SKM-1 treated with dmso at 0.1 percent for 144 hours (cell line): ENCODE measurements at regions not wholly inside any gene's neighbourhood (a gene's known extent, or its start where the extent isn't known, plus 50 kb on each side); places are given as distances from the start of the nearest gene placed in this dataset.
"Not testable (repeated sequence)": the region's sequence is repeated elsewhere in the genome, so short reads cannot be mapped to it uniquely, and the experiment has no call there.

ENCODE experiments used
- DNase-seq: peaks from one replicate; lab custom pipeline; 2025; ENCODE audit not compliant: unreplicated experiment; lab: John Stamatoyannopoulos, UW

DNA sequence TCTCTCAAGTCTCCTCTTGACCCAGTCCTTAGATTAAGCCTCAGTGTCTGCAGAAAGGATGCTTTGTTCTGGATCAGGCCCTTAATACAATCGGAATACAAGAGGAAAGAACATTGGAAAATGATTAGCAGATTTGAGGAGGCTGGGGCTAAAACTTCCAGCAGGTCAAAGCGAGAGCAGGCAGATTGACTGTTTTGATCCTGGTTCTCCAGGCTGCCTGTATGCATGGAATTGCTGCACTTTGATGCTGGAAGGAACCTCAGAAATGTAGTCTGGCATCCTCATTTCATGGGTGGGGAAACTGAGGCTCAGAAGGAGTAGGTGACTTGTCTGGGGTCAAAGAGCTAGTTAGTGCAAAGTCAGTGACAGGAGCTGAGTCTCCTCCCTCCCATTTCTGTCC, 202.8 kb downstream of the EMX2 start:
- DNase-seq: no peak

GRCh38 chr10:117746541-117747448, 204.2 kb downstream of the EMX2 start:
- DNase-seq: no peak

- DNase-seq: no peak
Observed at GRCh38 chr10:117747636-117748035, 205.1 kb downstream of the EMX2 start.

- no peak for DNase-seq
Observed at GRCh38 chr10:117748058-117748457, 205.5 kb downstream of the EMX2 start.

DNA sequence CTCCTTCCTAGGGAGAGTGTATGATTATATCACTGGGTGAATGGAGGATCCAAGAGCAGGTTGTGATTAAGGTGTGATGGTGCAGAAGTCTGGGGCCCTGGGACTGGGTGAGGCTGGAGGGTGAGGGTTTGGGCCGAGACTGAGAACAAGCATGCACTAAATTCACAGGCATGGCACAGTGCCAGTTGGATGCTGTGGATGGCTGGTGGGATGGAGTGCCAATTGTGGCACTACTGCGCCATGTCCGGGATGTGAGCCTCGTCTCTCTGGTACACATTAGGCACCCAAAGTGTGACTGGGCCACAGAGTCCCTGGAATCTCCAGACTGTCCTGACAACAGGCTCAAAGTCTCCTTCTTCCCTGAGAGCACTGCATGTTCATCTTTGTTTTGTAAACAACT, 208.1 kb downstream of the EMX2 start:
- DNase-seq: no peak

- no peak for DNase-seq
Observed at GRCh38 chr10:117751259-117751658, 208.7 kb downstream of the EMX2 start.

GRCh38 chr10:117752103-117752502, 209.6 kb downstream of the EMX2 start:
- DNase-seq: no peak

DNA sequence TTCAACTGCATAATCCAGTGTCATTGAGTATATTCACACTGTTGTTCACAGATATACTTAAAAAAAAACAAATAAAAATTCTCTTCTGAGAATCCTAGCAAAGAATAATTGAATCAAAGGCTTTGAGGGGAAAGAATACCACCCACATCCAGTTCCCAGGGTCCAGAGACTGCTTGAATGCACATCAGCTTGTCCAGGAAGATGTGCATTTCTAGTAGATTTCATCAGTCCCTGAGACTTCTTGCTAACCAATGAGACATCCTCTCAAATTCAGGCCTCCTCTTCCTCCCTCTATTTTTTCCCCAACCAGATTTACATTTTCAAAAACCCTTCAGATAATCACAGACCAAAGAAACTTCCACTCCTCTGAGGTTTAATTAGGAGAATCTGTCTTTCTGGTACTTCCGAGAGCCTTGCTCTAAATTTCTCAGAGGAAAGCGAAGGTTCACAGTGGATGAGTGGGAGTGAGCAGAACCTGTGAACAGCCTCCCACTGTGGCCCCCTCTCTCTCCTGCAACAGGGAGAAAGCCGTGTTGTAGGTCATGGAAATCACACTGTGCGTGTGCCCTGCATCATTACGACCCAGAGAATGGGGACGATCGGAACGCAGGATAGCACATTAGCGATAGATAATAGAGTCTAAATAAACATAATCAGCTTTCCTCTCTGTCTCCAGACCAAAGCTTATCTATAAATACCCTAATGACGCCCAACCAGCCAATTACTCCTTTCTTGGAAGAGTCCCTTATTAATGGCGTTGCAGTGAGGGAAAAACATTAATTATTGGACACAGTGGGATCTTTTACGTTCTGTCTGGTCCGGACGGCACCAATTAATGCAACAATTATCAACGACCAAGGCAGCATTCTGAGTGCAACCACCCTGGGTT, 212.5 kb downstream of the EMX2 start:
- DNase-seq: no peak

GRCh38 chr10:117755659-117756014, 213.1 kb downstream of the EMX2 start:
- no peak for DNase-seq

GRCh38 chr10:117757086-117757720, 214.7 kb downstream of the EMX2 start:
- no peak for DNase-seq

DNA sequence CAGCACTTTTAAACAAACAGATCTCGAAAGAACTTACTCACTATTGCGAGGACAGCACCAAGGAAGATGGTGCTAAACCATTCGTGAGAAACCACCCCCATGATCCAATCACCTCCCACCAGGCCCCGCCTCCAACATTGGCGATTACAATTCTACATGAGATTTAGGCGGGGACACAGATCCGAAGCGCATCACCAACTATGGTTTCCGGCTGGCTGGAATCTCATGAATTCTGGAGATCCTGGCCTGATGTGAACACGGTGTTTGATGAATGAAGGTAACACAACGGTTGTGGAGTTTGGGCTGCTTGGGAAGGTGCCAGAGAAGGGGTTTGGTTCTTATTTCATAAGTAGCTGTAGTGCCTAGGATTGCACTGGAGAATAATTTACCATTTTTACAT, 216.7 kb downstream of the EMX2 start:
- DNase-seq: no peak

DNA sequence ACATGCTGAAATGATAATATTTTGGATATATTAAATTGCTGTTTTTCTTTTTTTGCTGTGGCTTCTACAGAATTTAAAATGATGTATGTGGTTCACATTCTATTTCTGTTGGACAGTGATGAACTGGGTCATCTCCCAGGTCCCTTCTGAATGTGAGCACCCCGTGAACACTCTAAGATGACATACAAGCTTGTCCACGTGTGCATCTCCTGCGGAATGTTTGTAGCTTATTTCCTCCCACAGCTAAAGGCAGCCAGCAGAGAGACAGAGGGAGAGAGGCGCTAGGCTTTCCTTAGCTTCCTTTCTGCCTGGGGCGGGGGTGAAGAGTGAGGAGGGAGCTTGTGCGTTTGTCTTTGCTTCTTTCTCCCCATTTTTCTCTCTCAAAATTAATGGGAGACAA, 219.1 kb downstream of the EMX2 start:
- DNase-seq: no peak

DNA sequence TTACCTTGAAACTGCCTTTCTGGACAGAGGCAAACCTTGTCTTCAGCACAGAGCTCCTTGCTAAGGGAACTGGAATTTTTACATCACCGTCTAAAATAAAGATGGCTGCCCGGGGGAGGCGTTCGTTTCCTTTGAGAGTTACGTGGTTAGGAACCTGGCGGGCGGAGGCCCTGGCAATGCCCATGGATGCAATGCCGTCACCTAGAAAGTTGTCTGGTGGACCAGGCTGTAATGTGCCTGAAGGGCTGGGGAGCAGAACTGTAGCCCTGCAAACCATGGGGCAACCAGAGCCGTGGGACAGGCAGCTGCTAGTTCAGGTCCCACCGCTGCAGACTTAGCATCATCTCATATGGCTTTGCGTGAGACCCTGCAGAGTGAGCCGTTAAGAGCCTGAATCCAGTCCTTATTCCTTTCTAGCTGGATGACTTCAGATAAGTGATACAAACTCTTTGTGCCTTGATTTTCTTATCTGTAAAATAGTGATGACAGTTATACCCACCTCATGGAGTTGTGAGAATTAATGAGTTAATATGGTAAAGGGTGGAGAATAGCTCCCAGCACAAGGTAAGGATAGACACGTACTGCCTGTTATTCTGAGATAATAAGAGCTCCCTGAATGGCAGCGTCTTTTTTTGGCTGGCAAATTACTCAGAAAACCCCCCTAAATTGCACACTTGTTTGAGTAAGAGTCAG, 219.7 kb downstream of the EMX2 start:
- no peak for DNase-seq

DNA sequence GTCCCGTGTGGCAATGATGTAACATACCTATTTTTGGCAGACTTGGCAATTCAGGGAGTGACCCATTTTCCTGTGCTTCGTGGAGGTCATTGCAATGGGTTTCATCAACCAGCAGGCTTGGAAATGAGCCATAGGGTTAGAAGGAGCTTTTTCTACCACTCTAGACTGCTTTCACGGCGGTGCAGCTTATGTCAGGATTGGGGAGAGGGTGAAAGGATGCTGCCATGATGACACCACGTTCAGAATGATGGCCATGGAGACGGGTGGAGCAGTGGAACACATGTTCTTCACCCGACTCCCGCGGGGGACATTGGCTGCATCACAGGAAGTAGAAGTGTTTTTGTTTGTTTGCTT, 220.2 kb downstream of the EMX2 start:
- peak; percentile 31 for DNase-seq

DNA sequence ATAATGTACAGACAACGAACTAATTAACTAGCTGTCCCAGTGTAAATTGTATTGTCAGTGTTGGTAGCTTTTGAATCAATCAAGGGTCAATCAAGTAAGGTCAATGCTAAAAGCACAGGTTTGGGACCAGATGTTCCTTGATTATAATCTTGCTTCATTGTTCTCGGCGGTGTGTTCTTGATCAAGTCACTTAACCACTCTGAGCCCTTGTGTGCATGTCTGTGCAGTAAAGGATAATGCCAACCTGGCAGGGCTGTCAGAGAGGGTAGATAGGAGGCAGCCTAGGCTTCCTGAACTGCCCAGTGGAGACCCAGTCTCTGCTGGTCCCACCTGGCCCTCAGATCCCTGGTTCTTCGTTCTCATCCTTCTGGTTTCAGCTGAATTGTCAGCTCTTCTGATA, 221.0 kb downstream of the EMX2 start:
- DNase-seq: no peak

DNA sequence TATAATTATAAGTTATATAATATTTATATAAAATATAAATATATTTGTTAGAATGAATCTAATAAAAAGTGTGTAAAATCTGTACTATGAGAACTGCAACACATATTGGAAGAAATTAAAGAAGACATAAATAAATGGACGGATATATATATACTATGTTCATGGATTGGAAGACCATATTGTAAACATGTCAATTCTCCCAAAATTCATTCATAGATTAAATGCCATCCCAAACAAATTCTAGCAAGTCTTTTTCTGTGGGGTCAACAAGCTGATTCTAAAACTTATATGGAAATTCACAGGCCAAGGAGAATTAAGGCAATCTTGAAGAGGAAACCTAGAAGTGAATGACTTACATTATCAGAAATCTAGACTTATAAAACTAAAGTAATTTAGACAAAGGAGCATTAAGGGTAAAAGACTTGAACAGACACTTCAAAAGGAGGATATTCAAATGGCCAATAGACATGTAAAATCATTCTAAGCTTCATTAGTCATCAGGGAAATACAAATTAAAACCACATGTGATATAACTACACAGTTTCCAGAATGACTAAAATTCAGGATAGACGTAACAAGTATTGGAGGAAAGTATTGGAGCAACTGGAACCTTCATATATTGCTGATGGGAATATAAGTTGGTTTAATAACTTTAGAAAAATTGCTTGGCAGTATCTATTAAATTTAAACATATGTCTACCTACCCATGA, 225.9 kb downstream of the EMX2 start:
- DNase-seq: no peak

GRCh38 chr10:117775526-117775925, 233.0 kb downstream of the EMX2 start:
- DNase-seq: no peak

DNA sequence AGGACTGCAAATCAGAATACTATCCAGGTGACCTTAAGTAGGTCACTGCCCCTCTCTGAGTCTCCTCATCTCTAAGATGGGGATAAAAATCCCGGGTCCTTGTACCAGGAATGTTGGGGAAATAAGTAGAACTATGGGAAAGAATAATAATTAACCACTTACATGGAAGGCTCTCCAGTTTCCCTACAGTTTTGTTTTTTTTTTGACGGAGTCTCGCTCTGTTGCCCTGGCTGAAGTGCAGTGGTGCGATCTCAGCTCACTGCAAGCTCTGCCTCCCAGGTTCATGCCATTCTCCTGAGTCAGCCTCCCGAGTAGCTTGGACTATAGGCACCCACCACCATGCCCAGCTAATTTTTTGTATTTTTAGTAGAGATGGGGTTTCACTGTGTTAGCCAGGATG, 234.7 kb downstream of the EMX2 start:
- not testable (repeated sequence) for DNase-seq

GRCh38 chr10:117778241-117778640, 235.7 kb downstream of the EMX2 start:
- no peak for DNase-seq

DNA sequence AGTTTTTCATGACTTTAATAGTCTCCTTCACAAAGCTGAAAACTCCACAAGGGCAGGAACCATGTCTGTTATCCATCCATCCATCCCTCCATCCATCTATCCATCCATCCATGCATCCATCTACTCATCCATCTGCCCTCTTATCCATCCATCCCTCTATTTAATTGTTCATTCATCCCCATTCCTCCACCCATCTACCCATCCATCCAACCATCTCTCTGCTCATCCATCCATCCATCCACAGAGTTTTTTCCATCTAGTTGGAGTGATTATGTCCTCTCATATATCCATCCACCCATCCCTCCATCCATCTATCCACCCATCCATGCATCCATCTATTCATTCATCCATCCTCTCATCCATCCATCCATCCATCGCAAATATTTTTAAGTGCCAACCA, 237.9 kb downstream of the EMX2 start:
- no peak for DNase-seq
